Loucy (cell line): ENCODE measurements at regions not wholly inside any gene's neighbourhood (a gene's known extent, or its start where the extent isn't known, plus 50 kb on each side); places are given as distances from the start of the nearest gene placed in this dataset.

Experiments
- CTCF ChIP-seq: fragments of 200-600 bp; sonication (generic); conservative IDR thresholded peaks from 2 replicates; pipeline ENCODE4 v1.5.1; 2014; ENCODE audit warnings: mild to moderate bottlenecking, antibody characterized with exemption, low read length
- EZH2phosphoT487 ChIP-seq: fragments of 200-600 bp; IDR thresholded peaks from 2 replicates; pipeline ENCODE4 v1.6.1; 2018; ENCODE audit warnings: antibody characterized with exemption, mild to moderate bottlenecking, moderate library complexity, borderline replicate concordance

GRCh38 chr18:57920036-57920435 is 116.9 kb upstream of the ATP8B1 start:
- no peak for TF ChIP-seq CTCF
- TF ChIP-seq EZH2phosphoT487: no peak
